ENCODE measurements at regions not wholly inside any gene's neighbourhood (a gene's known extent, or its start where the extent isn't known, plus 50 kb on each side); places are given as distances from the start of the nearest gene placed in this dataset.

DNA sequence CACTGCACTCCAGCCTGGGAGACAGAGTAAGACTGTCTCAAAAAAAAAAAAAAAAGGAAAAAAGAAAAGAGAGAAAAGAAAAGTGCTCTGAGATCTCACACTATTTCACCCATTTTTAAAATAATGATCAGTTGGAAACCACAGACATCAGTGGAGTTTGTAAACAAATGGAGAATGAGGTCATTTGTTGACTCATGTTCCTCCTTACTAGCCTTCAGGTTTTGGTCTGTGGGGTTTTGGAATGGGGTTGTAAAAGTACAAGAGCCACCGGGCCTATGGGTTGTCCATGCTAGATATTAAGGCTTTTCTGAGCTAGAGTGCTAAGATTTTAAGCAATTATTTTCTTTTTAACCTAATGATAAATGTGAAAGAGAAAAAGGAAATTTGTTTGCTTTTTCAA lies 104.4 kb upstream of the PRL start:
- H3K9ac ChIP-seq, result no peak overlapping the region
- ChIA-PET POLR2A (no interaction called here), CTCF (interaction anchor here (0.5 kb wide), 1 partner anchor 1987 kb away, joined by 3 read pairs; no protein-coding TSS in a partner anchor)
- 84% methylated on average over 1 of the region's 1 CpG for whole genome bisulfite sequencing (ENCODE audit: low lambda C conversion rate)
- H3K4me1 ChIP-seq (ENCODE audit: control insufficient read depth in 1 of 2, insufficient read depth in 2 of 2, low read depth in 1 of 2, low read length in 1 of 2), result peaks cover 0 to 3% of the 10 kb centered on the region in 2 experiments; a peak in 1 of 4 replicates
- H3K27me3 ChIP-seq (ENCODE audit: insufficient read depth), result no peaks in the 10 kb centered on the region
- H4K20me1 ChIP-seq (ENCODE audit: insufficient read depth), result no peaks in the 10 kb centered on the region
- no peaks in the 10 kb centered on the region for H3K9me2 ChIP-seq
- H3K4me3 ChIP-seq (ENCODE audit: low read depth in 2 of 2, low read length in 1 of 2), result no peak overlapping the region
- no peaks in the 10 kb centered on the region for H3K36me3 ChIP-seq (replicated peaks in 1 of 2; ENCODE audit: control insufficient read depth in 1 of 2, insufficient read depth in 2 of 2, low read length in 1 of 2)
- no peaks in the 10 kb centered on the region for H3K79me2 ChIP-seq (ENCODE audit: insufficient read depth)
- no peak for TF ChIP-seq TCF12 (IDR thresholded peaks at IDR 0.05)
- no peak for TF ChIP-seq SMC3 (IDR thresholded peaks at IDR 0.05; ENCODE audit: low read depth, low read length)
- TF ChIP-seq RAD21 (IDR thresholded peaks at IDR 0.05; ENCODE audit: low read length), result no peak
- TF ChIP-seq TAF1 (IDR thresholded peaks at IDR 0.05; ENCODE audit: borderline replicate concordance, low read depth, low read length), result no peak
- TF ChIP-seq, protein P1, sequence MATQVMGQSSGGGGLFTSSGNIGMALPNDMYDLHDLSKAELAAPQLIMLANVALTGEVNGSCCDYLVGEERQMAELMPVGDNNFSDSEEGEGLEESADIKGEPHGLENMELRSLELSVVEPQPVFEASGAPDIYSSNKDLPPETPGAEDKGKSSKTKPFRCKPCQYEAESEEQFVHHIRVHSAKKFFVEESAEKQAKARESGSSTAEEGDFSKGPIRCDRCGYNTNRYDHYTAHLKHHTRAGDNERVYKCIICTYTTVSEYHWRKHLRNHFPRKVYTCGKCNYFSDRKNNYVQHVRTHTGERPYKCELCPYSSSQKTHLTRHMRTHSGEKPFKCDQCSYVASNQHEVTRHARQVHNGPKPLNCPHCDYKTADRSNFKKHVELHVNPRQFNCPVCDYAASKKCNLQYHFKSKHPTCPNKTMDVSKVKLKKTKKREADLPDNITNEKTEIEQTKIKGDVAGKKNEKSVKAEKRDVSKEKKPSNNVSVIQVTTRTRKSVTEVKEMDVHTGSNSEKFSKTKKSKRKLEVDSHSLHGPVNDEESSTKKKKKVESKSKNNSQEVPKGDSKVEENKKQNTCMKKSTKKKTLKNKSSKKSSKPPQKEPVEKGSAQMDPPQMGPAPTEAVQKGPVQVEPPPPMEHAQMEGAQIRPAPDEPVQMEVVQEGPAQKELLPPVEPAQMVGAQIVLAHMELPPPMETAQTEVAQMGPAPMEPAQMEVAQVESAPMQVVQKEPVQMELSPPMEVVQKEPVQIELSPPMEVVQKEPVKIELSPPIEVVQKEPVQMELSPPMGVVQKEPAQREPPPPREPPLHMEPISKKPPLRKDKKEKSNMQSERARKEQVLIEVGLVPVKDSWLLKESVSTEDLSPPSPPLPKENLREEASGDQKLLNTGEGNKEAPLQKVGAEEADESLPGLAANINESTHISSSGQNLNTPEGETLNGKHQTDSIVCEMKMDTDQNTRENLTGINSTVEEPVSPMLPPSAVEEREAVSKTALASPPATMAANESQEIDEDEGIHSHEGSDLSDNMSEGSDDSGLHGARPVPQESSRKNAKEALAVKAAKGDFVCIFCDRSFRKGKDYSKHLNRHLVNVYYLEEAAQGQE (IDR thresholded peaks at IDR 0.05; ENCODE audit: low read depth, low read length), result no peak
- no peak for TF ChIP-seq MEF2A (IDR thresholded peaks at IDR 0.05; ENCODE audit: borderline replicate concordance, low read depth)
- no peak for TF ChIP-seq RFX5 (IDR thresholded peaks at IDR 0.05; ENCODE audit: low read length)
- no peak for TF ChIP-seq ELF1 (IDR thresholded peaks at IDR 0.05)
- TF ChIP-seq, protein P2, sequence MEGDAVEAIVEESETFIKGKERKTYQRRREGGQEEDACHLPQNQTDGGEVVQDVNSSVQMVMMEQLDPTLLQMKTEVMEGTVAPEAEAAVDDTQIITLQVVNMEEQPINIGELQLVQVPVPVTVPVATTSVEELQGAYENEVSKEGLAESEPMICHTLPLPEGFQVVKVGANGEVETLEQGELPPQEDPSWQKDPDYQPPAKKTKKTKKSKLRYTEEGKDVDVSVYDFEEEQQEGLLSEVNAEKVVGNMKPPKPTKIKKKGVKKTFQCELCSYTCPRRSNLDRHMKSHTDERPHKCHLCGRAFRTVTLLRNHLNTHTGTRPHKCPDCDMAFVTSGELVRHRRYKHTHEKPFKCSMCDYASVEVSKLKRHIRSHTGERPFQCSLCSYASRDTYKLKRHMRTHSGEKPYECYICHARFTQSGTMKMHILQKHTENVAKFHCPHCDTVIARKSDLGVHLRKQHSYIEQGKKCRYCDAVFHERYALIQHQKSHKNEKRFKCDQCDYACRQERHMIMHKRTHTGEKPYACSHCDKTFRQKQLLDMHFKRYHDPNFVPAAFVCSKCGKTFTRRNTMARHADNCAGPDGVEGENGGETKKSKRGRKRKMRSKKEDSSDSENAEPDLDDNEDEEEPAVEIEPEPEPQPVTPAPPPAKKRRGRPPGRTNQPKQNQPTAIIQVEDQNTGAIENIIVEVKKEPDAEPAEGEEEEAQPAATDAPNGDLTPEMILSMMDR (IDR thresholded peaks at IDR 0.05), result no peak
- no peak for TF ChIP-seq SIN3A (IDR thresholded peaks at IDR 0.05; ENCODE audit: borderline replicate concordance, low read depth, low read length)
- TF ChIP-seq RXRA (IDR thresholded peaks at IDR 0.05; ENCODE audit: borderline replicate concordance, low read depth), result no peak
- TF ChIP-seq, protein P3, sequence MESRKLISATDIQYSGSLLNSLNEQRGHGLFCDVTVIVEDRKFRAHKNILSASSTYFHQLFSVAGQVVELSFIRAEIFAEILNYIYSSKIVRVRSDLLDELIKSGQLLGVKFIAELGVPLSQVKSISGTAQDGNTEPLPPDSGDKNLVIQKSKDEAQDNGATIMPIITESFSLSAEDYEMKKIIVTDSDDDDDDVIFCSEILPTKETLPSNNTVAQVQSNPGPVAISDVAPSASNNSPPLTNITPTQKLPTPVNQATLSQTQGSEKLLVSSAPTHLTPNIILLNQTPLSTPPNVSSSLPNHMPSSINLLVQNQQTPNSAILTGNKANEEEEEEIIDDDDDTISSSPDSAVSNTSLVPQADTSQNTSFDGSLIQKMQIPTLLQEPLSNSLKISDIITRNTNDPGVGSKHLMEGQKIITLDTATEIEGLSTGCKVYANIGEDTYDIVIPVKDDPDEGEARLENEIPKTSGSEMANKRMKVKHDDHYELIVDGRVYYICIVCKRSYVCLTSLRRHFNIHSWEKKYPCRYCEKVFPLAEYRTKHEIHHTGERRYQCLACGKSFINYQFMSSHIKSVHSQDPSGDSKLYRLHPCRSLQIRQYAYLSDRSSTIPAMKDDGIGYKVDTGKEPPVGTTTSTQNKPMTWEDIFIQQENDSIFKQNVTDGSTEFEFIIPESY (IDR thresholded peaks at IDR 0.05; ENCODE audit: borderline replicate concordance, low read depth), result no peak
- no peak for TF ChIP-seq FOXJ3 (CRISPR knock-in tag; IDR thresholded peaks at IDR 0.05)
- TF ChIP-seq FOXM1 (IDR thresholded peaks at IDR 0.05; ENCODE audit: low read depth), result no peak
- TF ChIP-seq GABPA (IDR thresholded peaks at IDR 0.05; ENCODE audit: low read depth), result no peak
- TF ChIP-seq CHD2 (IDR thresholded peaks at IDR 0.05; ENCODE audit: low read length, partially characterized antibody), result no peak
- TF ChIP-seq, protein P4, sequence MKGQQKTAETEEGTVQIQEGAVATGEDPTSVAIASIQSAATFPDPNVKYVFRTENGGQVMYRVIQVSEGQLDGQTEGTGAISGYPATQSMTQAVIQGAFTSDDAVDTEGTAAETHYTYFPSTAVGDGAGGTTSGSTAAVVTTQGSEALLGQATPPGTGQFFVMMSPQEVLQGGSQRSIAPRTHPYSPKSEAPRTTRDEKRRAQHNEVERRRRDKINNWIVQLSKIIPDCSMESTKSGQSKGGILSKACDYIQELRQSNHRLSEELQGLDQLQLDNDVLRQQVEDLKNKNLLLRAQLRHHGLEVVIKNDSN (IDR thresholded peaks at IDR 0.05; ENCODE audit: borderline replicate concordance, low read depth), result no peak
- no peak overlapping the region for H2AFZ ChIP-seq (ENCODE audit: low read depth)
- no peak overlapping the region for H3K27ac ChIP-seq (ENCODE audit: low read depth in 2 of 2, low read length in 1 of 2)
- H3F3A ChIP-seq (replicated peaks; ENCODE audit: insufficient read depth), result no peaks in the 10 kb centered on the region
- H3K4me2 ChIP-seq, result no peak overlapping the region
- DNase-seq, result no peak
- H3K9me3 ChIP-seq, result no peaks in the 10 kb centered on the region
